DND-41 (cell line): ENCODE measurements at regions not wholly inside any gene's neighbourhood (a gene's known extent, or its start where the extent isn't known, plus 50 kb on each side); places are given as distances from the start of the nearest gene placed in this dataset.

Experiments used
- ATAC-seq: fragments of 200-7000 bp; cut with Tn5 transposase; 3 replicates; pipeline ENCODE4 v1.9.1; 2021; ENCODE audit warnings: low read depth; ENCODE audit not compliant: insufficient read depth
- DNase-seq: peaks from one replicate; pipeline ENCODE4 v3.0.0-alpha.2; 2020
- H2AFZ ChIP-seq: 2 replicates; pipeline ENCODE4 v1.6.0; 2012; ENCODE audit warnings: low read depth, low read length
- H3K27ac ChIP-seq: 2 replicates; pipeline ENCODE4 v1.5.1; 2012; ENCODE audit warnings: low read length, inconsistent platforms
- H3K27me3 ChIP-seq: fragments of 200-600 bp; sonication (generic); 2 replicates; pipeline ENCODE4 v1.6.0; 2012; ENCODE audit warnings: low read length, mild to moderate bottlenecking, inconsistent platforms; ENCODE audit not compliant: insufficient read depth, poor library complexity
- H3K36me3 ChIP-seq: 2 replicates; pipeline ENCODE4 v1.5.1; 2012; ENCODE audit warnings: low read length, inconsistent platforms; ENCODE audit not compliant: insufficient read depth
- H3K4me1 ChIP-seq: 2 replicates; pipeline ENCODE4 v1.5.1; 2012; ENCODE audit warnings: mild to moderate bottlenecking, low read length; ENCODE audit not compliant: insufficient read depth
- H3K4me2 ChIP-seq: 2 replicates; pipeline ENCODE4 v1.6.0; 2012; ENCODE audit warnings: mild to moderate bottlenecking, moderate library complexity, low read length, inconsistent platforms; ENCODE audit not compliant: insufficient read depth
- H3K4me3 ChIP-seq, 2 experiments: fragments of 200-600 bp in 1 of 2; shearing (Covaris generic) in 1 of 2; 2 replicates each; pipeline ENCODE4 v1.5.1; 2012 to 2016; ENCODE audit warnings: inconsistent platforms in 2 of 2, low read length in 2 of 2, mild to moderate bottlenecking in 2 of 2, low read depth in 1 of 2, moderate library complexity in 1 of 2
- H3K79me2 ChIP-seq: 2 replicates; pipeline ENCODE4 v1.6.0; 2012; ENCODE audit warnings: low read length, inconsistent platforms; ENCODE audit not compliant: insufficient read depth
- H3K9ac ChIP-seq: 2 replicates; pipeline ENCODE4 v1.6.0; 2012; ENCODE audit warnings: low read depth, mild to moderate bottlenecking, inconsistent platforms, low read length, moderate library complexity
- H3K9me3 ChIP-seq: 2 replicates; pipeline ENCODE4 v1.5.1; 2012; ENCODE audit warnings: low read length, moderate library complexity, mild to moderate bottlenecking, inconsistent platforms; ENCODE audit not compliant: insufficient read depth, severe bottlenecking
- H4K20me1 ChIP-seq: 2 replicates; pipeline ENCODE4 v1.6.0; 2012; ENCODE audit warnings: low read length; ENCODE audit not compliant: insufficient read depth
- CTCF ChIP-seq: IDR thresholded peaks from 2 replicates; pipeline ENCODE4 v1.5.1; 2012; ENCODE audit warnings: borderline replicate concordance, low read length, moderate library complexity, mild to moderate bottlenecking; ENCODE audit not compliant: poor library complexity, severe bottlenecking; ENCODE audit errors: extremely low read depth
- EZH2 ChIP-seq: IDR thresholded peaks from 3 replicates; pipeline ENCODE4 v1.6.1; 2012; ENCODE audit warnings: borderline replicate concordance, low read depth, mild to moderate bottlenecking, moderate library complexity, low read length, inconsistent platforms; ENCODE audit not compliant: severe bottlenecking

- ATAC-seq (no peak), DNase-seq (no peak)
- H3K4me1 ChIP-seq = no peaks in the 10 kb centered on the region
Measured at GRCh38 chr12:62014330-62014729, 245.9 kb upstream of the USP15 start.

DNA sequence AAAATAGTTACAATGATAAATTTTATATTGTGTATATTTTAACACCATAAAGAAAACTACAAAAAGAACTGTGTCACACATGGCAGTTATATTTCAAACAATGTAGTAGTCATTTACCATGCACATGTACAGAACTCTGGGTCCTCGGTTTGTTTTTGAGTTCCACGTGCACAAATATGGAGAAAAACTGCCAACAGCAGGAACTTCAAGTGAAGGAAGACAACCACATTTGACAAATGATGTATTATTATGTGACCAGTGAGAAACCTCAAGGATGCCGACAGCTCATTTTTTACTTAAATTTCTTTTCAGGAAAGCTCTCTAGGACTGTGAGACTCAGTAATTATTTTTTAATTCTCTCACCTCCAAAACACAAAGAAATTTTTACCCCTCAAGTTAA lies 244.2 kb upstream of the USP15 start:
- TF ChIP-seq EZH2 (no peak), CTCF (no peak)
- H3K9me3 ChIP-seq = no peaks in the 10 kb centered on the region
- no peak overlapping the region for H2AFZ ChIP-seq
- no peak overlapping the region for H3K4me2 ChIP-seq
- no peaks in the 10 kb centered on the region for H3K4me1 ChIP-seq
- no peaks in the 10 kb centered on the region for H3K79me2 ChIP-seq
- DNase-seq (no peak), ATAC-seq (no peak)
- H3K9ac ChIP-seq = no peak overlapping the region
- H3K4me3 ChIP-seq = no peak overlapping the region
- no peaks in the 10 kb centered on the region for H3K27me3 ChIP-seq
- no peaks in the 10 kb centered on the region for H3K36me3 ChIP-seq
- no peaks in the 10 kb centered on the region for H4K20me1 ChIP-seq
- no peak overlapping the region for H3K27ac ChIP-seq

More at GRCh38 chr12:62014330-62014729, 245.9 kb upstream of the USP15 start:
- no peak overlapping the region for H3K4me3 ChIP-seq
- H3K27ac ChIP-seq = no peak overlapping the region
- no peaks in the 10 kb centered on the region for H3K79me2 ChIP-seq
- H4K20me1 ChIP-seq = no peaks in the 10 kb centered on the region
- H3K9ac ChIP-seq = no peak overlapping the region
- TF ChIP-seq EZH2 (no peak), CTCF (no peak)
- no peak overlapping the region for H2AFZ ChIP-seq
- H3K4me2 ChIP-seq = no peak overlapping the region
- H3K9me3 ChIP-seq = no peaks in the 10 kb centered on the region
- H3K36me3 ChIP-seq = no peaks in the 10 kb centered on the region
- H3K27me3 ChIP-seq = no peaks in the 10 kb centered on the region

DNA sequence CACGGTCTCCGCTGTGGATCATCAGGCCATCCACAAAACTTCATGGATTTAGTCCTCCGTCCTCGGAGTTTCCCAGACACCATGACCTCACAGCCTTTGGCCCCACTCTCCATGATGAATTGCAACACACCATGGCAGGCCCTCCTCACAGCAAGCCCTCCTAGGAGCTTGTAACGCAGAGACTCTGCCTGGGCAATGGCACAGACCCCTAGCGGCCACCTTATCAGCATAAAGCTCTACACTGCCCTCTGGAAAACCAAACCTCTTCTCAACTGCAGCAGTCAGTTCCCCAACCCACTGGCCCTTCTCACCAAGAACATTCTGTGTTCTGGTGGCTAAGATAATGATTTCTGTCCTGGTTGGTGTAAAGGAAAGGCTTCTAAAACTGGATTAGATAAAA lies 238.4 kb upstream of the USP15 start:
- Histone ChIP-seq H3K27me3 (no peaks in the 10 kb centered on the region), H3K9ac (no peak overlapping the region), H3K9me3 (no peaks in the 10 kb centered on the region), H3K4me3 (no peak overlapping the region), H2AFZ (no peak overlapping the region), H3K36me3 (no peaks in the 10 kb centered on the region), H4K20me1 (no peaks in the 10 kb centered on the region), H3K79me2 (no peaks in the 10 kb centered on the region), H3K4me1 (no peaks in the 10 kb centered on the region), H3K4me2 (no peak overlapping the region), H3K27ac (no peak overlapping the region)
- DNase-seq (no peak), ATAC-seq (no peak)
- TF ChIP-seq EZH2 = no peak
- no peak for TF ChIP-seq CTCF

- Histone ChIP-seq H3K27ac (no peak overlapping the region), H3K9me3 (no peaks in the 10 kb centered on the region), H3K36me3 (no peaks in the 10 kb centered on the region), H3K4me2 (no peak overlapping the region), H2AFZ (no peak overlapping the region), H3K27me3 (no peaks in the 10 kb centered on the region), H4K20me1 (no peaks in the 10 kb centered on the region), H3K9ac (no peak overlapping the region), H3K4me3 (no peak overlapping the region), H3K4me1 (no peaks in the 10 kb centered on the region), H3K79me2 (no peaks in the 10 kb centered on the region)
- TF ChIP-seq CTCF = no peak
- no peak for TF ChIP-seq EZH2
- no peak for DNase-seq
- ATAC-seq = no peak
Measured at GRCh38 chr12:62028536-62028935, 231.7 kb upstream of the USP15 start.
